ENCODE measurements at regions not wholly inside any gene's neighbourhood (a gene's known extent, or its start where the extent isn't known, plus 50 kb on each side); places are given as distances from the start of the nearest gene placed in this dataset.

- Histone ChIP-seq H3K27ac (no peak overlapping the region), H3K4me1 (ENCODE audit: insufficient read depth) (no peaks in the 10 kb centered on the region), H3K36me3 (no peaks in the 10 kb centered on the region), H3K9me3 (no peaks in the 10 kb centered on the region), H3K27me3 (no peaks in the 10 kb centered on the region), H3K4me3 (no peak overlapping the region)
- no peak for DNase-seq
- no peak for TF ChIP-seq EP300 (IDR thresholded peaks at IDR 0.05)
- no peak for TF ChIP-seq POLR2A (IDR thresholded peaks at IDR 0.05)
- TF ChIP-seq CTCF (IDR thresholded peaks at IDR 0.05) = no peak
- intact Hi-C loops (cut with DNase I) = no loop called here
Measured at GRCh38 chr1:182242641-182243040, 148.9 kb downstream of the GLUL start.

DNA sequence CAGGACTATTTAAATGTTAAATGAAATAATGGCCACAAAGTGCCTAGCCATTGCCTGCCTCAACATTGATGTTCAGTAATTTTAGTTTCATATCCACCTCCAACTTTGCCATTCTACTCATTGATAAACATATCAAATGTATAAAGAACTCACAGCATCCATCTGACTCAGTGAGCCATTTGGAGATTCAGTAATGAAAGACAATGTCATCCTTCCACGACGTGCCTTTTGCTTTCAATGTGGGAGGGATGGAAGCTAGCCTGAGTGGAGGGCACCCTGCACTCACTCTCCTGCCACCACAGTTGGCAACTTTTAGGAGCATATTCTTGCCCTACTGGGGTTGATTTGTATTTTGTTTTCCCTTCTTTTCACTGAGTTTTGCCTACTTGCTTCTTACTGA lies 151.5 kb downstream of the GLUL start:
- no peak overlapping the region for H3K4me3 ChIP-seq
- no peak overlapping the region for H3K27ac ChIP-seq
- H3K4me1 ChIP-seq (ENCODE audit: insufficient read depth) = no peaks in the 10 kb centered on the region
- no peak for TF ChIP-seq EP300 (IDR thresholded peaks at IDR 0.05)
- no peak for TF ChIP-seq POLR2A (IDR thresholded peaks at IDR 0.05)
- no peak for TF ChIP-seq CTCF (IDR thresholded peaks at IDR 0.05)
- no peaks in the 10 kb centered on the region for H3K9me3 ChIP-seq
- H3K27me3 ChIP-seq = no peaks in the 10 kb centered on the region
- no peak for DNase-seq
- WGBS, 3 donors = 81 to 85% (median 82%) methylated on average over 2 of the region's 2 CpGs
- intact Hi-C loops (cut with DNase I) = no loop called here
- H3K36me3 ChIP-seq = no peaks in the 10 kb centered on the region

DNA sequence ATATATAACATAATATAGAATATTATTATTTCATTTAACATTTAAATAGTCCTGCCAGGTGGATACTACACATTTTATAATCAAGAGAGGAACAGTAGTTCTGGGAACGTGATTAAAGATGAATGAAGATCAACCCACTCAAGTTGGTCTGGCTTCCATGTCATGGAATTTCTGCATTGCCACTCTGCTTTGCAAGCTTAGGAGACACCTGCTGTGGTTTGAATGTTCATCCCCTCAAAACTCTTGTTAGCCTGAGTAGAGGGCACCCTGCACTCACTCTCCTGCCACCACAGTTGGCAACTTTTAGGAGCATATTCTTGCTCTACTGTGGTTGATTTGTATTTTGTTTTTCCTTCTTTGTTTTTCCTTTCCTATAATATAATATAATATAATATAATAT lies 153.2 kb downstream of the GLUL start:
- no peak overlapping the region for H3K27ac ChIP-seq
- no peak for TF ChIP-seq POLR2A (IDR thresholded peaks at IDR 0.05)
- no peaks in the 10 kb centered on the region for H3K4me1 ChIP-seq (ENCODE audit: insufficient read depth)
- no peaks in the 10 kb centered on the region for H3K36me3 ChIP-seq
- 87 to 100% (median 92%) methylated on average over 1 of the region's 1 CpG for WGBS, 3 donors
- no peaks in the 10 kb centered on the region for H3K9me3 ChIP-seq
- no peaks in the 10 kb centered on the region for H3K27me3 ChIP-seq
- H3K4me3 ChIP-seq = no peak overlapping the region
- intact Hi-C loops (cut with DNase I) = no loop called here
- no peak for DNase-seq

DNA sequence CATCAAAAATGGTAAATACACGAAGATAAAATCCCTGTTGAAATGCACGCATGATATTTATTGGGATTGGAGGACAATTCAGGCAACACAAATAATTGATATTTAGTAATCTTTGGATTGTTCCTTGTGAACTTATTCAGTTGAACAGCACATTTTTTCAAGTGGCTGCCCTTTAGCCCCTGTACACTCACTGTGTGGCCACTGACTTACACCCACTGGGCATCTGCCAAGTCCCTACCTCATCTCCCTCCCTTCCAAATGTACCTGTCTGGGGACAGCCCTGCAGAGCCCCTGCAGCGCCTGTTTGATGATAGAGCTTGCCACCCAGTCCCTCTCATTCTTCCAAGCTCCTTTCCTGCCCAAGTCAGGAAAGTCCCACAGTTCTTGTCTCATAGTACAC lies 154.3 kb downstream of the GLUL start:
- TF ChIP-seq EP300 (IDR thresholded peaks at IDR 0.05) (no peak), CTCF (IDR thresholded peaks at IDR 0.05) (no peak), POLR2A (IDR thresholded peaks at IDR 0.05) (no peak)
- intact Hi-C loops (cut with DNase I) = no loop called here
- Histone ChIP-seq H3K36me3 (no peaks in the 10 kb centered on the region), H3K27me3 (no peaks in the 10 kb centered on the region), H3K4me1 (ENCODE audit: insufficient read depth) (no peaks in the 10 kb centered on the region), H3K27ac (no peak overlapping the region), H3K4me3 (no peak overlapping the region), H3K9me3 (no peaks in the 10 kb centered on the region)
- no peak for DNase-seq
- WGBS, 3 donors = 89 to 92% (median 90%) methylated on average over 3 of the region's 3 CpGs

DNA sequence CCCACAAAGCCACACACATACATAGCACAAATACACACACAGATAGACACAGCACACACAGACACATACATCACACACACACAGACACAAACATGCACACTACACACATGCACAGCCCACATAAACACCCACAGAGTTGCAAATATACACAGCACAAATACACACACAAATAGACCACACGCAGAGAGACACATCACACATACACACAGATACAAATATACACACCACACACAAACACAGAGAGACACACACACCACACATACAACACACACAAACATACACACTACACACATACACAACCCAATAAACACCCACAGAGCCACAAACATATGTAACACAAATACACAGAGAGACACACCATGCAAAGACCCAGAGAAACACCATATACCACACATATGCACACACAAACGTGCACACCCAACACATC lies 154.9 kb downstream of the GLUL start:
- no peak for DNase-seq
- whole genome bisulfite sequencing, 3 donors = 91 to 98% (median 95%) methylated on average over 2 of the region's 2 CpGs
- intact Hi-C loops (cut with DNase I) = no loop called here
- no peaks in the 10 kb centered on the region for H3K36me3 ChIP-seq
- H3K4me1 ChIP-seq (ENCODE audit: insufficient read depth) = no peaks in the 10 kb centered on the region
- no peaks in the 10 kb centered on the region for H3K27me3 ChIP-seq
- TF ChIP-seq EP300 (IDR thresholded peaks at IDR 0.05) = no peak
- TF ChIP-seq CTCF (IDR thresholded peaks at IDR 0.05) = no peak
- no peak for TF ChIP-seq POLR2A (IDR thresholded peaks at IDR 0.05)
- H3K27ac ChIP-seq = no peak overlapping the region
- no peak overlapping the region for H3K4me3 ChIP-seq
- no peaks in the 10 kb centered on the region for H3K9me3 ChIP-seq

Measured in ovary (tissue), 7 donors.